Activated naive CD4-positive, alpha-beta T cell treated with anti-CD3 and anti-CD28 coated beads, Interleukin-2, amount 50 U/mL, for 72 hours (primary cell): ENCODE measurements at regions not wholly inside any gene's neighbourhood (a gene's known extent, or its start where the extent isn't known, plus 50 kb on each side); places are given as distances from the start of the nearest gene placed in this dataset.

Experiments
- ATAC-seq, 2 donors: fragments of 150-1000 bp; cut with Tn5 transposase; 2 replicates each; pipeline ENCODE4 v1.10.0; 2021; ENCODE audit warnings: mild to moderate bottlenecking in 2 of 2, moderate library complexity in 2 of 2
- DNase-seq, 2 donors: peaks; one replicate each; pipeline ENCODE4 v3.0.0; 2021 to 2022; ENCODE audit warnings: low spot score in 2 of 2
- H3K27ac Mint-ChIP-seq, 2 donors: one replicate each; pipeline ENCODE4 v1.8.0; 2022; ENCODE audit warnings: mild to moderate bottlenecking in 2 of 2, mixed read lengths in 2 of 2
- H3K36me3 Mint-ChIP-seq, 2 donors: one replicate each; pipeline ENCODE4 v1.8.0; 2022; ENCODE audit warnings: mixed read lengths in 2 of 2
- H3K9me3 Mint-ChIP-seq, 2 donors: one replicate each; pipeline ENCODE4 v1.8.0; 2022; ENCODE audit warnings: mixed read lengths in 2 of 2

- ATAC-seq (no peak), DNase-seq (no peak)
- H3K27ac Mint-ChIP-seq, result no peak overlapping the region
- no peaks in the 10 kb centered on the region for H3K36me3 Mint-ChIP-seq
- H3K9me3 Mint-ChIP-seq, result no peaks in the 10 kb centered on the region
Measured at GRCh38 chr12:70185301-70185700, 57.9 kb upstream of the CNOT2 start.

DNA sequence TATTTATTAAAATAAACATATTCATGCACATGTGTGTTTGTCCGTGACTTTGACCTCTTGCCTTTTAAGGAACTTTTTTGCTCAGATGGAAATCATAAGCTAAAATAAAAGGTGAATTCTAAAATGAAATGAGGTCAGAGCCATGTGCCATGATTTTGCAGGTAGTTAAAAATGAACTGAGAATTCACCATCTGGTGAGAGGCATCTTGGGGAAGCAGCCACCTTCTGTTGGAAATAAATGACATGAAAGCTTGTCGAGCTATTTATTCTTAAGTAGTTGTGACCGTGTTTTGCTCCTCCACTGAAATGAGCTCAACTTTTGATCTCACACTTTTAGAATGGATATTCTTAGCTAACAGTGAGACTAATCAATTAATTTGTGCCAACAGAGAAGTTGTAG lies 56.8 kb upstream of the CNOT2 start:
- Mint-ChIP-seq H3K9me3 (no peaks in the 10 kb centered on the region), H3K27ac (no peak overlapping the region), H3K36me3 (no peaks in the 10 kb centered on the region)
- ATAC-seq, result no peak
- no peak for DNase-seq

DNA sequence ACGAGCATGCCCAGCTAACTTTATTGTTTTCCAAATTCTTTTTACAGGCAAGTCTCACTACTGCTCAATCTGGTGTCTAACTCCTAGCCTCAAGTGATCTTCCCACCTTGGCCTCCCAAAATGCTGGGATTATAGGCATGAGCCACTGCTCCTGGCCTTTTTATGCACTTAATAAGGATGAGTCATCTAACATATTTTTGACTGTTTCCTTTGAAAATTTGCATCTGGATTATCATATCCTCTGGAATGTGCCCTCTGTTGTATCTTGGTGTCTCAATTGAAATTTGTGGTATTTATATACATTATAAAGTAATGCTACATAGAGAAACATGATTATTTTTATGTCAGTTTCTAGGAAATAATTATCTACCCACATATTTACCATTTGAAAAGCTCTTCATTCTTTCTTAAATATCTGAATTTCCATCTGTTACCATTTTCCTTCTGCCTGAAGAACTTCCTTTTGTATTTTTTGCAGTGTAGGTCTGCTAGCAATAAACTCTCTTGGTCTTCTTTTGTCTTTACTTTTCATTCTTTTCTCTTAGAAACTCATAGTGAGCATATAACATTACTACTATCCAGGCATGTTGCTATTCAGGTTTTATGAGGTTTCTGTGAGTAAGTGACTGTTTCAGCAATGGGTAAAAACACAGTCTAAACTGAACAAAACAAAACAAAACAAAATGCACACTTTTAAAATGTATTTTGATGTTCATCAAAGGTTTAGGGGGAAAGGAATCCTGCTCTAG lies 52.8 kb upstream of the CNOT2 start:
- Mint-ChIP-seq H3K27ac (no peak overlapping the region), H3K36me3 (no peaks in the 10 kb centered on the region), H3K9me3 (no peaks in the 10 kb centered on the region)
- no peak for DNase-seq
- ATAC-seq, result no peak
